Nephron (organoid): ENCODE measurements at regions not wholly inside any gene's neighbourhood (a gene's known extent, or its start where the extent isn't known, plus 50 kb on each side); places are given as distances from the start of the nearest gene placed in this dataset.
A peak's percentile ranks its signal among the peaks of the same experiment; 100 is the strongest.

ENCODE experiments used
- H3K27ac Mint-ChIP-seq, 3 experiments: 2 replicates each; pipeline ENCODE4 v1.8.0; 2020; ENCODE audit warnings: mixed read lengths in 3 of 3, mild to moderate bottlenecking in 2 of 3, moderate library complexity in 1 of 3
- H3K27me3 Mint-ChIP-seq: 2 replicates; pipeline ENCODE4 v1.8.0; 2021; ENCODE audit warnings: low read depth, mild to moderate bottlenecking, moderate library complexity, mixed read lengths
- H3K36me3 Mint-ChIP-seq: 2 replicates; pipeline ENCODE4 v1.8.0; 2020; ENCODE audit warnings: low read depth, mixed read lengths
- H3K4me1 Mint-ChIP-seq: 2 replicates; pipeline ENCODE4 v1.8.0; 2020; ENCODE audit warnings: mixed read lengths
- H3K4me3 Mint-ChIP-seq, 3 experiments: 2 replicates each; pipeline ENCODE4 v1.8.0; 2020; ENCODE audit warnings: mild to moderate bottlenecking in 3 of 3, mixed read lengths in 3 of 3, moderate library complexity in 2 of 3
- H3K9me3 Mint-ChIP-seq: 2 replicates; pipeline ENCODE4 v1.8.0; 2020; ENCODE audit warnings: mixed read lengths
- CTCF ChIP-seq, 3 experiments: fragments of 200-600 bp; sonication (generic); IDR thresholded peaks; one replicate each; pipeline ENCODE4 v1.5.0; 2021; ENCODE audit warnings: antibody characterized with exemption in 3 of 3; ENCODE audit not compliant: unreplicated experiment in 3 of 3

DNA sequence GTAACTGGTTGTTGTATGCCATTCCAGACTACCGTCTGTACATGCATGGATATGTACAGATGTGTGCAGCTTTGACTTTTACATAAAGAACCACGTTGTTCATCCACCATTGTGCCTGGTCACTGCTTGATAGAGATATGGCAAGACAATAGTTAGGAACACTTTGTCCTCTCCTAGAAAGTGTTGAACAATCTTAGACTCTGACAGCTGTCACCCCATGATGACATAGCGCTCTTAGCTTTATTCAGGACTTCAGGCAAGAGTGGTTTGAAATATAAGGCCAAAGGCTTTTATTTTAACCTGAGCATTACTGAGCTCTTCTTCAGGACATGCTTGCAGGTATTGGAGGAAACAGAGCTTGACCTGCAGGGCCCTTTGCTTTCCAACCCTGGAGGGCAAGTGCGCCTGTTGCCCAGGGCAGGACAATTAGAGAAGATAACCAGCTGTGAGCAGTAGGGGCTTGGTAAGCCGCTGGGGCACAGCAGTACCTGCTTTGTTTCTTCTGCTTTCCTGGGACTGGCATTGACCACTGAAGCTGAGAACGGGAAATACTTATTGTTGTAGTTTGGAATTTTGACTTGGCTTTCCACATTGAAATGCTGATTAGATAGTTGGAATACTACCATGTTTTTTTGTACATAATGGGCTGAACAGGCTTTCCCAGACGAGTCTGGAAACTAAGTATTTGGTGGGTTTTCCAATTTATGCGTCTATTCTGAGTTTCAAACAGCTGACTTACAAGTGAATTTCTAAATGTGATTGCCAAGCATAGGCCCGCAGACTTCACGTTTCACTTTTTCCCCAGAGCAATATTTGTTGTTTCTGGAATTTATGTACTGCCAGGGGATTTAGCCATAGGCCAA lies 51.1 kb downstream of the GARRE1 start:
- TF ChIP-seq CTCF (IDR thresholded peaks at IDR 0.05; ENCODE audit: unreplicated experiment in 3 of 3), result no peak
- Mint-ChIP-seq H3K4me1 (peaks cover 14% of the 10 kb centered on the region), H3K27ac (peak overlapping the region; percentile 75 to 87 (median 85)), H3K36me3 (peaks cover 32% of the 10 kb centered on the region), H3K27me3 (no peaks in the 10 kb centered on the region), H3K4me3 (no peak overlapping the region), H3K9me3 (no peaks in the 10 kb centered on the region)

GRCh38 chr19:34306213-34306661 lies 51.9 kb downstream of the GARRE1 start:
- H3K27me3 Mint-ChIP-seq, result no peaks in the 10 kb centered on the region
- H3K4me1 Mint-ChIP-seq, result peaks cover 14% of the 10 kb centered on the region
- no peaks in the 10 kb centered on the region for H3K9me3 Mint-ChIP-seq
- TF ChIP-seq CTCF (IDR thresholded peaks at IDR 0.05; ENCODE audit: unreplicated experiment in 3 of 3), result no peak
- no peak overlapping the region for H3K4me3 Mint-ChIP-seq
- peaks cover 25% of the 10 kb centered on the region for H3K36me3 Mint-ChIP-seq
- H3K27ac Mint-ChIP-seq, result peak overlapping the region; percentile 42 to 87 (median 85)

DNA sequence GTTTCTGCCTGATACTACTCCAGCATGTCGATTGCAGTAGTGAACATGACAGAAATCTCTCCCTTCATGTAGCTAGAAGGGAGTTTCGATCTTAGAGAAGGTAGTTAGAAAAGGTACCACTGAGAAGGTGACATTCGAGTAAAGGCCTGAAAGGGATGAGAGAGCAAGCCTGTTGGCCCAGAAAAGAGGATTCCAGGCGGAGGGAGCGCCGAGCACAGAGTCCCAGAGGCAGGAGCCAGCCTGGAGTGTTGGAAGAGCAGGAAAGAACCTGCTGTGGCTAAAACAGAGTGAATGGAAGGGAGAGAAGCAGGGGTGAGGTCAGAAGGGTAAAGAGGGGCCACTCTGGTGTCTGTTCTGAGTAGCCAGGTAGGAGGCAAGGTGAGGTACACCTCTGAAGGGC lies 52.5 kb downstream of the GARRE1 start:
- no peak for TF ChIP-seq CTCF (IDR thresholded peaks at IDR 0.05; ENCODE audit: unreplicated experiment in 3 of 3)
- Mint-ChIP-seq H3K9me3 (no peaks in the 10 kb centered on the region), H3K4me3 (no peak overlapping the region), H3K4me1 (peaks cover 14% of the 10 kb centered on the region), H3K36me3 (peaks cover 26% of the 10 kb centered on the region), H3K27me3 (no peaks in the 10 kb centered on the region), H3K27ac (peak overlapping the region; percentile 6 to 87 (median 24))

GRCh38 chr19:34308381-34309367 lies 54.3 kb downstream of the GARRE1 start:
- Mint-ChIP-seq H3K27ac (no peak overlapping the region), H3K4me3 (no peak overlapping the region), H3K9me3 (no peaks in the 10 kb centered on the region), H3K27me3 (no peaks in the 10 kb centered on the region), H3K4me1 (peaks cover 19% of the 10 kb centered on the region), H3K36me3 (peaks cover 30% of the 10 kb centered on the region)
- TF ChIP-seq CTCF (IDR thresholded peaks at IDR 0.05; ENCODE audit: unreplicated experiment in 3 of 3), result no peak

GRCh38 chr19:34309368-34310138 lies 55.2 kb downstream of the GARRE1 start:
- TF ChIP-seq CTCF (IDR thresholded peaks at IDR 0.05; ENCODE audit: unreplicated experiment in 3 of 3), result no peak
- Mint-ChIP-seq H3K27ac (no peak overlapping the region), H3K9me3 (no peaks in the 10 kb centered on the region), H3K4me1 (peaks cover 24% of the 10 kb centered on the region), H3K4me3 (no peak overlapping the region), H3K27me3 (no peaks in the 10 kb centered on the region), H3K36me3 (peaks cover 30% of the 10 kb centered on the region)
